ENCODE measurements at regions not wholly inside any gene's neighbourhood (a gene's known extent, or its start where the extent isn't known, plus 50 kb on each side); places are given as distances from the start of the nearest gene placed in this dataset.

GRCh38 chr2:6249557-6249956 lies 557.4 kb downstream of the SOX11 start:
- TF ChIP-seq CTCF (IDR thresholded peaks at IDR 0.05) = no peak
- TF ChIP-seq EZH2 (IDR thresholded peaks at IDR 0.05; ENCODE audit: borderline replicate concordance, insufficient read depth, low read depth, low read length, poor library complexity, severe bottlenecking) = no peak

All from B cell (primary cell).